ENCODE measurements at regions not wholly inside any gene's neighbourhood (a gene's known extent, or its start where the extent isn't known, plus 50 kb on each side); places are given as distances from the start of the nearest gene placed in this dataset.

DNA sequence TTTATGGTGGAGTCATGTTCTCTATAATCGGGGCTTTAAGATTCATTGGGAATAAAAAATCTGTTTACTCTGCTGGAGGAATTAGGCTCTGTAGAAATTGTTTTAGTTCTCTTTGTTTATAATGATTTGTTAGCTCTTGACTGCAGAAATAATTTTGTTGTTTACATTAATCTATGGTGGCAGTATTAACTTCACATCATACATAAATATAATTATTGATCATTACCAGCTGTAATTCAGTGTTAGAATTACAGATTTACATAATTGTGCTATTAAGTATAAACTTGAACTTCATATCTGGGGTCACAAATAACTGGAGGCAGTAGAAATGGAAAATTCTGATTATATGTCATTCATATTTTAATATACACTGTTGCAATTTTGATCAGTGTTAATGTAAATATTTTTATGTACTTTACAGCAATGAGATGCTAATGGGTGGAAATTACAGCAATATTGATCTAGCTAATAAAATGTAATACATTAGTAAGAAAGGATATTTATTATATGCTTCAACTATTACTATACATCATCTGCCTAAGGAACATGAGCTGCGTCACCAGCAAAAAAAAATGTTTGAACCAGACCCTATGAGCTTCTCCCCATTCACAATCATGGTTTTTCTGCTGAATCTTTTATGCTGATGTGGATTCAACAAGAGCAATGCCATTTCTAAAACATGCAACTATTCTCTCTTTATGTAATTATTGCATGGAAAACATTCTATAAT, 846.6 kb downstream of the NR2F1-AS1 start:
- TF ChIP-seq, protein P1, sequence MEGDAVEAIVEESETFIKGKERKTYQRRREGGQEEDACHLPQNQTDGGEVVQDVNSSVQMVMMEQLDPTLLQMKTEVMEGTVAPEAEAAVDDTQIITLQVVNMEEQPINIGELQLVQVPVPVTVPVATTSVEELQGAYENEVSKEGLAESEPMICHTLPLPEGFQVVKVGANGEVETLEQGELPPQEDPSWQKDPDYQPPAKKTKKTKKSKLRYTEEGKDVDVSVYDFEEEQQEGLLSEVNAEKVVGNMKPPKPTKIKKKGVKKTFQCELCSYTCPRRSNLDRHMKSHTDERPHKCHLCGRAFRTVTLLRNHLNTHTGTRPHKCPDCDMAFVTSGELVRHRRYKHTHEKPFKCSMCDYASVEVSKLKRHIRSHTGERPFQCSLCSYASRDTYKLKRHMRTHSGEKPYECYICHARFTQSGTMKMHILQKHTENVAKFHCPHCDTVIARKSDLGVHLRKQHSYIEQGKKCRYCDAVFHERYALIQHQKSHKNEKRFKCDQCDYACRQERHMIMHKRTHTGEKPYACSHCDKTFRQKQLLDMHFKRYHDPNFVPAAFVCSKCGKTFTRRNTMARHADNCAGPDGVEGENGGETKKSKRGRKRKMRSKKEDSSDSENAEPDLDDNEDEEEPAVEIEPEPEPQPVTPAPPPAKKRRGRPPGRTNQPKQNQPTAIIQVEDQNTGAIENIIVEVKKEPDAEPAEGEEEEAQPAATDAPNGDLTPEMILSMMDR (IDR thresholded peaks at IDR 0.05), result no peak
- TF ChIP-seq SIN3A (IDR thresholded peaks at IDR 0.05; ENCODE audit: borderline replicate concordance, insufficient read depth, low read depth, low read length), result no peak
- TF ChIP-seq TCF7L2 (IDR thresholded peaks at IDR 0.05; ENCODE audit: low read depth, low read length), result no peak
- TF ChIP-seq POLR2AphosphoS5 (IDR thresholded peaks at IDR 0.05; ENCODE audit: low read depth, low read length), result no peak
